Esophagus squamous epithelium (tissue), 5 donors: ENCODE measurements at regions not wholly inside any gene's neighbourhood (a gene's known extent, or its start where the extent isn't known, plus 50 kb on each side); places are given as distances from the start of the nearest gene placed in this dataset.

Experiments
- DNase-seq: peaks from one replicate; lab custom pipeline; 2025; lab: John Stamatoyannopoulos, UW
- H3K27ac ChIP-seq, 4 donors: fragments of 200-600 bp; sonication (generic); one replicate each; pipeline ENCODE4 v1.5.1; 2016 to 2019; ENCODE audit warnings: mild to moderate bottlenecking in 1 of 4
- H3K27me3 ChIP-seq, 4 donors: fragments of 200-600 bp; sonication (generic); 1 replicate in 3 of 4; 2 replicates in 1 of 4; pipeline versions ENCODE4 v1.5.1 to v1.6.0; 2017 to 2021; ENCODE audit warnings: antibody characterized with exemption in 1 of 4
- H3K36me3 ChIP-seq, 3 donors: fragments of 200-600 bp; sonication (generic); one replicate each; pipeline ENCODE4 v1.5.1; 2016 to 2019
- H3K4me1 ChIP-seq, 3 donors: fragments of 200-600 bp; sonication (generic); one replicate each; pipeline ENCODE4 v1.5.1; 2017 to 2019
- H3K4me3 ChIP-seq, 4 donors: fragments of 200-600 bp; sonication (generic); 1 replicate in 3 of 4; 2 replicates in 1 of 4; pipeline ENCODE4 v1.5.1; 2016 to 2019; ENCODE audit warnings: mild to moderate bottlenecking in 2 of 4, moderate library complexity in 1 of 4
- H3K9me3 ChIP-seq, 3 donors: fragments of 200-600 bp; sonication (generic); one replicate each; pipeline ENCODE4 v1.5.1; 2016 to 2019
- CTCF ChIP-seq, 6 experiments: fragments of 450-650 bp in 4 of 6; fragments of 200-600 bp in 2 of 6; sonication (generic) in 2 of 6; IDR thresholded peaks; one replicate each; pipeline ENCODE4 v1.5.1; 2016 to 2019; ENCODE audit warnings: antibody characterized with exemption in 6 of 6, mild to moderate bottlenecking in 4 of 6, moderate library complexity in 4 of 6
- POLR2A ChIP-seq, 4 donors: fragments of 450-650 bp; IDR thresholded peaks; one replicate each; pipeline ENCODE4 v1.6.1; 2017; ENCODE audit warnings: antibody characterized with exemption in 4 of 4, mild to moderate bottlenecking in 4 of 4, moderate library complexity in 3 of 4
- WGBS, 2 donors: methylation state at CpG; one replicate each; pipeline ENCODE4 v1.1.5; 2018; 5-methylcytosine and 5-hydroxymethylcytosine counted together
- intact Hi-C: fragments of 100-400 bp; cut with DNase I; formaldehyde crosslinking; loops from one replicate; pipeline ENCODE4 v1.15.0; 2022
- donor health status: DM: yes; HTN: yes; CAD: no.

- intact Hi-C loops, result no loop called here
- no peak overlapping the region for H3K27ac ChIP-seq
- H3K9me3 ChIP-seq, result no peaks in the 10 kb centered on the region
- TF ChIP-seq CTCF (IDR thresholded peaks at IDR 0.05), result no peak
- no peak for TF ChIP-seq POLR2A (IDR thresholded peaks at IDR 0.05)
- H3K27me3 ChIP-seq, result no peaks in the 10 kb centered on the region
- H3K4me3 ChIP-seq, result no peak overlapping the region
- no peaks in the 10 kb centered on the region for H3K36me3 ChIP-seq
- no peak for DNase-seq
- H3K4me1 ChIP-seq, result peaks cover 0 to 61% (median 0%) of the 10 kb centered on the region in 3 donors
These were observed 127.6 kb downstream of the ETAA1 start for GRCh38 chr2:67524777-67525176.

GRCh38 chr2:67526283-67526682, 129.2 kb downstream of the ETAA1 start:
- no peak for DNase-seq
- Histone ChIP-seq H3K4me1 (peaks cover 0 to 56% (median 0%) of the 10 kb centered on the region in 3 donors), H3K4me3 (no peak overlapping the region), H3K9me3 (no peaks in the 10 kb centered on the region), H3K36me3 (no peaks in the 10 kb centered on the region), H3K27ac (peak overlapping the region in 2 of 4 donors; percentile 11 to 17), H3K27me3 (no peaks in the 10 kb centered on the region)
- TF ChIP-seq CTCF (IDR thresholded peaks at IDR 0.05) (no peak), POLR2A (IDR thresholded peaks at IDR 0.05) (no peak)
- intact Hi-C loops, result no loop called here
- WGBS, 2 donors, result 19 to 25% methylated on average over 4 of the region's 4 CpGs

GRCh38 chr2:67528320-67528719, 131.2 kb downstream of the ETAA1 start:
- intact Hi-C loops, result no loop called here
- peaks cover 0 to 46% (median 0%) of the 10 kb centered on the region in 3 donors for H3K4me1 ChIP-seq
- WGBS, 2 donors, result 38 to 67% methylated on average over 5 of the region's 5 CpGs
- H3K4me3 ChIP-seq, result no peak overlapping the region
- H3K36me3 ChIP-seq, result no peaks in the 10 kb centered on the region
- no peak for DNase-seq
- TF ChIP-seq CTCF (IDR thresholded peaks at IDR 0.05), result no peak
- no peak for TF ChIP-seq POLR2A (IDR thresholded peaks at IDR 0.05)
- no peaks in the 10 kb centered on the region for H3K27me3 ChIP-seq
- no peaks in the 10 kb centered on the region for H3K9me3 ChIP-seq
- H3K27ac ChIP-seq, result peak overlapping the region in 1 of 4 donors; percentile 47

GRCh38 chr2:67532387-67532786, 135.3 kb downstream of the ETAA1 start:
- Histone ChIP-seq H3K4me3 (no peak overlapping the region), H3K36me3 (no peaks in the 10 kb centered on the region), H3K27ac (no peak overlapping the region), H3K27me3 (no peaks in the 10 kb centered on the region), H3K4me1 (peaks cover 0 to 15% (median 0%) of the 10 kb centered on the region in 3 donors), H3K9me3 (no peaks in the 10 kb centered on the region)
- TF ChIP-seq POLR2A (IDR thresholded peaks at IDR 0.05), result no peak
- TF ChIP-seq CTCF (IDR thresholded peaks at IDR 0.05), result no peak
- intact Hi-C loops, result no loop called here
- WGBS, 2 donors, result 62 to 68% methylated on average over 1 of the region's 1 CpG
- DNase-seq, result no peak

- intact Hi-C loops, result no loop called here
- Histone ChIP-seq H3K27ac (no peak overlapping the region), H3K4me3 (no peak overlapping the region), H3K36me3 (no peaks in the 10 kb centered on the region), H3K27me3 (no peaks in the 10 kb centered on the region), H3K4me1 (no peaks in the 10 kb centered on the region), H3K9me3 (peaks cover 0 to 4% (median 0%) of the 10 kb centered on the region in 3 donors)
- 78 to 84% methylated on average over 1 of the region's 1 CpG for WGBS, 2 donors
- DNase-seq, result no peak
- TF ChIP-seq POLR2A (IDR thresholded peaks at IDR 0.05) (no peak), CTCF (IDR thresholded peaks at IDR 0.05) (no peak)
These were observed 137.6 kb downstream of the ETAA1 start for GRCh38 chr2:67534745-67535144.
